Fibroblast of pulmonary artery (primary cell): ENCODE measurements at regions not wholly inside any gene's neighbourhood (a gene's known extent, or its start where the extent isn't known, plus 50 kb on each side); places are given as distances from the start of the nearest gene placed in this dataset.

ENCODE experiments used
- DNase-seq: peaks from one replicate; pipeline ENCODE4 v3.0.0-alpha.2; 2010; ENCODE audit warnings: low read depth
- H3K4me3 ChIP-seq: replicated peaks from 2 replicates; pipeline ENCODE4 v1.5.1; 2011; ENCODE audit warnings: low read depth, mild to moderate bottlenecking, control low read depth, low read length, moderate library complexity
- CTCF ChIP-seq: IDR thresholded peaks from 2 replicates; pipeline ENCODE4 v1.5.1; 2011; ENCODE audit warnings: mild to moderate bottlenecking, control low read depth, low read length, inconsistent platforms; ENCODE audit errors: missing control alignments

GRCh38 chr16:5575121-5575520 lies 477.5 kb upstream of the EEF2KMT start:
- no peak for DNase-seq
- TF ChIP-seq CTCF = no peak
- no peak overlapping the region for H3K4me3 ChIP-seq

GRCh38 chr16:5572056-5572455 lies 474.5 kb upstream of the EEF2KMT start:
- H3K4me3 ChIP-seq = no peak overlapping the region
- no peak for TF ChIP-seq CTCF
- DNase-seq = no peak

- H3K4me3 ChIP-seq = no peak overlapping the region
- no peak for TF ChIP-seq CTCF
- DNase-seq = no peak
Observed at GRCh38 chr16:5571446-5571845, 473.9 kb upstream of the EEF2KMT start.

- TF ChIP-seq CTCF = no peak
- H3K4me3 ChIP-seq = no peak overlapping the region
- DNase-seq = no peak
Observed at GRCh38 chr16:5561800-5562199, 464.2 kb upstream of the EEF2KMT start.

GRCh38 chr16:5560084-5560483 lies 462.5 kb upstream of the EEF2KMT start:
- DNase-seq = no peak
- no peak overlapping the region for H3K4me3 ChIP-seq
- TF ChIP-seq CTCF = no peak

- no peak for DNase-seq
- no peak for TF ChIP-seq CTCF
- no peak overlapping the region for H3K4me3 ChIP-seq
Observed at GRCh38 chr16:5557966-5558365, 460.4 kb upstream of the EEF2KMT start.

GRCh38 chr16:5557448-5557847 lies 459.9 kb upstream of the EEF2KMT start:
- H3K4me3 ChIP-seq = no peak overlapping the region
- no peak for DNase-seq
- TF ChIP-seq CTCF = no peak
